Activated T-helper 17 cell treated with anti-CD3 and anti-CD28 coated beads, Interleukin-2, amount 50 U/mL, for 72 hours (primary cell): ENCODE measurements at regions not wholly inside any gene's neighbourhood (a gene's known extent, or its start where the extent isn't known, plus 50 kb on each side); places are given as distances from the start of the nearest gene placed in this dataset.
A peak's percentile ranks its signal among the peaks of the same experiment; 100 is the strongest.
"Not testable (repeated sequence)": the region's sequence is repeated elsewhere in the genome, so short reads cannot be mapped to it uniquely, and the experiment has no call there.

Experiments
- ATAC-seq: fragments of 150-1000 bp; cut with Tn5 transposase; replicated peaks from 2 replicates; pipeline ENCODE4 v1.10.0; 2021; ENCODE audit warnings: mild to moderate bottlenecking, moderate library complexity
- H3K27ac Mint-ChIP-seq: one replicate; pipeline ENCODE4 v1.8.0; 2022; ENCODE audit warnings: mixed read lengths
- H3K27me3 Mint-ChIP-seq: one replicate; pipeline ENCODE4 v1.8.0; 2022; ENCODE audit warnings: mixed read lengths
- H3K36me3 Mint-ChIP-seq: one replicate; pipeline ENCODE4 v1.8.0; 2022; ENCODE audit warnings: low read depth, mild to moderate bottlenecking, mixed read lengths
- H3K4me1 Mint-ChIP-seq: one replicate; pipeline ENCODE4 v1.8.0; 2022; ENCODE audit warnings: mixed read lengths
- H3K4me3 Mint-ChIP-seq: one replicate; pipeline ENCODE4 v1.8.0; 2022; ENCODE audit warnings: mild to moderate bottlenecking, mixed read lengths
- H3K9me3 Mint-ChIP-seq: one replicate; pipeline ENCODE4 v1.8.0; 2022; ENCODE audit warnings: mixed read lengths

GRCh38 chr12:66804563-66804974 lies 125.7 kb upstream of the GRIP1 start:
- Mint-ChIP-seq H3K27ac (no peak overlapping the region), H3K4me3 (no peak overlapping the region), H3K9me3 (no peaks in the 10 kb centered on the region), H3K36me3 (no peaks in the 10 kb centered on the region), H3K4me1 (no peaks in the 10 kb centered on the region), H3K27me3 (peaks cover 3% of the 10 kb centered on the region)
- no peak for ATAC-seq

GRCh38 chr12:66808606-66809005 lies 129.7 kb upstream of the GRIP1 start:
- no peak overlapping the region for H3K27ac Mint-ChIP-seq
- H3K27me3 Mint-ChIP-seq: peaks cover 3% of the 10 kb centered on the region
- no peaks in the 10 kb centered on the region for H3K36me3 Mint-ChIP-seq
- H3K9me3 Mint-ChIP-seq: no peaks in the 10 kb centered on the region
- no peaks in the 10 kb centered on the region for H3K4me1 Mint-ChIP-seq
- no peak overlapping the region for H3K4me3 Mint-ChIP-seq
- no peak for ATAC-seq

GRCh38 chr12:66813137-66813892 lies 134.4 kb upstream of the GRIP1 start:
- H3K9me3 Mint-ChIP-seq: no peaks in the 10 kb centered on the region
- H3K4me1 Mint-ChIP-seq: no peaks in the 10 kb centered on the region
- H3K27ac Mint-ChIP-seq: no peak overlapping the region
- H3K4me3 Mint-ChIP-seq: no peak overlapping the region
- peaks cover 3% of the 10 kb centered on the region for H3K27me3 Mint-ChIP-seq
- no peaks in the 10 kb centered on the region for H3K36me3 Mint-ChIP-seq
- peak; percentile 28 for ATAC-seq

GRCh38 chr12:66819587-66819986 lies 140.7 kb upstream of the GRIP1 start:
- H3K9me3 Mint-ChIP-seq: no peaks in the 10 kb centered on the region
- no peak overlapping the region for H3K27ac Mint-ChIP-seq
- peaks cover 3% of the 10 kb centered on the region for H3K27me3 Mint-ChIP-seq
- no peak overlapping the region for H3K4me3 Mint-ChIP-seq
- ATAC-seq: peak; percentile 80
- H3K36me3 Mint-ChIP-seq: no peaks in the 10 kb centered on the region
- H3K4me1 Mint-ChIP-seq: no peaks in the 10 kb centered on the region

- no peak overlapping the region for H3K27ac Mint-ChIP-seq
- H3K27me3 Mint-ChIP-seq: peaks cover 2% of the 10 kb centered on the region
- H3K36me3 Mint-ChIP-seq: no peaks in the 10 kb centered on the region
- H3K4me3 Mint-ChIP-seq: no peak overlapping the region
- no peaks in the 10 kb centered on the region for H3K4me1 Mint-ChIP-seq
- ATAC-seq: no peak
- no peaks in the 10 kb centered on the region for H3K9me3 Mint-ChIP-seq
Observed at GRCh38 chr12:66822961-66823360, 144.1 kb upstream of the GRIP1 start.

- Mint-ChIP-seq H3K4me3 (no peak overlapping the region), H3K9me3 (no peaks in the 10 kb centered on the region), H3K27me3 (no peaks in the 10 kb centered on the region), H3K27ac (no peak overlapping the region), H3K4me1 (peaks cover 3% of the 10 kb centered on the region), H3K36me3 (no peaks in the 10 kb centered on the region)
- no peak for ATAC-seq
Observed at GRCh38 chr12:66823857-66824570, 145.1 kb upstream of the GRIP1 start.

- H3K27me3 Mint-ChIP-seq, ATAC-seq, H3K4me3 Mint-ChIP-seq, H3K27ac Mint-ChIP-seq, H3K36me3 Mint-ChIP-seq, H3K4me1 Mint-ChIP-seq, H3K9me3 Mint-ChIP-seq: not testable (repeated sequence)
Observed at GRCh38 chr12:66825921-66826320, 147.0 kb upstream of the GRIP1 start.

GRCh38 chr12:66829660-66830325 lies 150.9 kb upstream of the GRIP1 start:
- H3K9me3 Mint-ChIP-seq: no peaks in the 10 kb centered on the region
- no peaks in the 10 kb centered on the region for H3K36me3 Mint-ChIP-seq
- peak overlapping the region; percentile 63 for H3K27ac Mint-ChIP-seq
- peak; percentile 83 for ATAC-seq
- H3K27me3 Mint-ChIP-seq: peaks cover 4% of the 10 kb centered on the region
- peaks cover 5% of the 10 kb centered on the region for H3K4me1 Mint-ChIP-seq
- H3K4me3 Mint-ChIP-seq: no peak overlapping the region

GRCh38 chr12:66831495-66831894 lies 152.6 kb upstream of the GRIP1 start:
- Mint-ChIP-seq H3K4me1 (peaks cover 5% of the 10 kb centered on the region), H3K36me3 (no peaks in the 10 kb centered on the region), H3K27me3 (peaks cover 4% of the 10 kb centered on the region), H3K9me3 (no peaks in the 10 kb centered on the region), H3K27ac (no peak overlapping the region), H3K4me3 (no peak overlapping the region)
- no peak for ATAC-seq

- peaks cover 8% of the 10 kb centered on the region for H3K27me3 Mint-ChIP-seq
- H3K4me3 Mint-ChIP-seq: no peak overlapping the region
- no peaks in the 10 kb centered on the region for H3K9me3 Mint-ChIP-seq
- H3K4me1 Mint-ChIP-seq: peaks cover 5% of the 10 kb centered on the region
- H3K36me3 Mint-ChIP-seq: no peaks in the 10 kb centered on the region
- H3K27ac Mint-ChIP-seq: no peak overlapping the region
- ATAC-seq: no peak
Observed at GRCh38 chr12:66832997-66833396, 154.1 kb upstream of the GRIP1 start.

- Mint-ChIP-seq H3K9me3 (no peaks in the 10 kb centered on the region), H3K4me3 (no peak overlapping the region), H3K36me3 (no peaks in the 10 kb centered on the region), H3K27ac (no peak overlapping the region), H3K27me3 (peaks cover 12% of the 10 kb centered on the region), H3K4me1 (no peaks in the 10 kb centered on the region)
- ATAC-seq: no peak
Observed at GRCh38 chr12:66836623-66837310, 157.9 kb upstream of the GRIP1 start.

- ATAC-seq: no peak
- peaks cover 12% of the 10 kb centered on the region for H3K27me3 Mint-ChIP-seq
- no peaks in the 10 kb centered on the region for H3K36me3 Mint-ChIP-seq
- H3K9me3 Mint-ChIP-seq: no peaks in the 10 kb centered on the region
- no peak overlapping the region for H3K4me3 Mint-ChIP-seq
- H3K4me1 Mint-ChIP-seq: no peaks in the 10 kb centered on the region
- H3K27ac Mint-ChIP-seq: no peak overlapping the region
Observed at GRCh38 chr12:66837311-66837627, 158.4 kb upstream of the GRIP1 start.

GRCh38 chr12:66838366-66838765 lies 159.5 kb upstream of the GRIP1 start:
- no peak overlapping the region for H3K27ac Mint-ChIP-seq
- no peaks in the 10 kb centered on the region for H3K9me3 Mint-ChIP-seq
- ATAC-seq: no peak
- no peak overlapping the region for H3K4me3 Mint-ChIP-seq
- peaks cover 11% of the 10 kb centered on the region for H3K27me3 Mint-ChIP-seq
- H3K36me3 Mint-ChIP-seq: no peaks in the 10 kb centered on the region
- H3K4me1 Mint-ChIP-seq: no peaks in the 10 kb centered on the region

- no peaks in the 10 kb centered on the region for H3K4me1 Mint-ChIP-seq
- H3K27ac Mint-ChIP-seq: no peak overlapping the region
- no peak for ATAC-seq
- no peak overlapping the region for H3K4me3 Mint-ChIP-seq
- peaks cover 3% of the 10 kb centered on the region for H3K9me3 Mint-ChIP-seq
- peaks cover 10% of the 10 kb centered on the region for H3K27me3 Mint-ChIP-seq
- H3K36me3 Mint-ChIP-seq: no peaks in the 10 kb centered on the region
Observed at GRCh38 chr12:66848967-66849366, 170.1 kb upstream of the GRIP1 start.
